Gastroesophageal sphincter (tissue), 4 donors: ENCODE measurements at regions not wholly inside any gene's neighbourhood (a gene's known extent, or its start where the extent isn't known, plus 50 kb on each side); places are given as distances from the start of the nearest gene placed in this dataset.

Source experiments
- ATAC-seq: fragments of 150-250 bp; one replicate; pipeline ENCODE4 v1.9.1; 2016; ENCODE audit warnings: mild to moderate bottlenecking, moderate library complexity
- H3K27ac ChIP-seq, 4 donors: fragments of 200-600 bp; sonication (generic) in 3 of 4; 1 replicate in 3 of 4; 2 replicates in 1 of 4; pipeline ENCODE4 v1.5.1; 2016 to 2019
- H3K27me3 ChIP-seq: fragments of 200-600 bp; sonication (generic); one replicate; pipeline ENCODE4 v1.5.1; 2019
- H3K36me3 ChIP-seq, 2 donors: fragments of 200-600 bp; sonication (generic); one replicate each; pipeline ENCODE4 v1.5.1; 2019; ENCODE audit warnings: control low read depth in 1 of 2
- H3K4me1 ChIP-seq, 3 donors: fragments of 200-600 bp; sonication (generic); 1 replicate in 2 of 3; 2 replicates in 1 of 3; pipeline ENCODE4 v1.5.1; 2016 to 2019; ENCODE audit warnings: control low read depth in 2 of 3
- H3K4me3 ChIP-seq, 2 donors: fragments of 200-600 bp; sonication (generic); one replicate each; pipeline ENCODE4 v1.5.1; 2019; ENCODE audit warnings: mild to moderate bottlenecking in 1 of 2, moderate library complexity in 1 of 2
- H3K9me3 ChIP-seq, 3 donors: fragments of 200-600 bp; sonication (generic); one replicate each; pipeline ENCODE4 v1.5.1; 2017 to 2019; ENCODE audit warnings: control low read depth in 2 of 3
- EP300 ChIP-seq: sonication (generic); formaldehyde crosslinking; IDR thresholded peaks from one replicate; pipeline ENCODE4 v1.6.1; 2017; ENCODE audit warnings: antibody characterized with exemption, mild to moderate bottlenecking
- POLR2A ChIP-seq, 2 donors: fragments of 450-650 bp; IDR thresholded peaks; one replicate each; pipeline ENCODE4 v1.6.1; 2017; ENCODE audit warnings: antibody characterized with exemption in 2 of 2, mild to moderate bottlenecking in 2 of 2, moderate library complexity in 1 of 2
- POLR2AphosphoS5 ChIP-seq: sonication (generic); formaldehyde crosslinking; IDR thresholded peaks from one replicate; pipeline ENCODE4 v1.6.1; 2017; ENCODE audit warnings: antibody characterized with exemption
- WGBS, 2 donors: methylation state at CpG; one replicate each; pipeline ENCODE4 v1.1.5; 2018; ENCODE audit warnings: low coverage in 1 of 2; 5-methylcytosine and 5-hydroxymethylcytosine counted together
- TF ChIP-seq, protein P1 (sequence below), 4 experiments: fragments of 200-600 bp in 2 of 4; fragments of 450-650 bp in 2 of 4; sonication (generic) in 1 of 4; IDR thresholded peaks; one replicate each; pipeline ENCODE4 v1.5.1; 2017 to 2019; ENCODE audit warnings: antibody characterized with exemption in 4 of 4, mild to moderate bottlenecking in 2 of 4, moderate library complexity in 2 of 4

DNA sequence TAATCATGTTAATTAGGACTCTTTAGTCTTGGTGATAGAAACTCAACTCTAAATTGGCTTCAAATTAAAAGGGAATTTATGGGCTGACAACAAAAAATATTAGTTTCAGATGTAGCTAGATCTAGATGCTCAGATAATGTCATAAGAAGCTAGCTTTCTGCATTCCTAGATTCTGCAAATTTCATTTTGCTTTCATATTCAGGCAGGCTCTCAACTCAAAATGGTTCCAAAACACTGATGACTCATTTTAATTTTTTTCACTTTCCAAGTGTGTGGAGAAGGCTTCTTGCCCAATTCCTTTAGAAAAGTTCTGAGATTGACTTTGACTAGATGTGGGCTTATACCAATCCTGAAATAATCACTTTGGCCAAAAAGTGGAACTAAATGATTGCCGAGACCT lies 236.7 kb upstream of the GOT2 start:
- ATAC-seq = no peak
- no peak for TF ChIP-seq POLR2A (IDR thresholded peaks at IDR 0.05)
- TF ChIP-seq POLR2AphosphoS5 = no peak
- TF ChIP-seq, protein P1, sequence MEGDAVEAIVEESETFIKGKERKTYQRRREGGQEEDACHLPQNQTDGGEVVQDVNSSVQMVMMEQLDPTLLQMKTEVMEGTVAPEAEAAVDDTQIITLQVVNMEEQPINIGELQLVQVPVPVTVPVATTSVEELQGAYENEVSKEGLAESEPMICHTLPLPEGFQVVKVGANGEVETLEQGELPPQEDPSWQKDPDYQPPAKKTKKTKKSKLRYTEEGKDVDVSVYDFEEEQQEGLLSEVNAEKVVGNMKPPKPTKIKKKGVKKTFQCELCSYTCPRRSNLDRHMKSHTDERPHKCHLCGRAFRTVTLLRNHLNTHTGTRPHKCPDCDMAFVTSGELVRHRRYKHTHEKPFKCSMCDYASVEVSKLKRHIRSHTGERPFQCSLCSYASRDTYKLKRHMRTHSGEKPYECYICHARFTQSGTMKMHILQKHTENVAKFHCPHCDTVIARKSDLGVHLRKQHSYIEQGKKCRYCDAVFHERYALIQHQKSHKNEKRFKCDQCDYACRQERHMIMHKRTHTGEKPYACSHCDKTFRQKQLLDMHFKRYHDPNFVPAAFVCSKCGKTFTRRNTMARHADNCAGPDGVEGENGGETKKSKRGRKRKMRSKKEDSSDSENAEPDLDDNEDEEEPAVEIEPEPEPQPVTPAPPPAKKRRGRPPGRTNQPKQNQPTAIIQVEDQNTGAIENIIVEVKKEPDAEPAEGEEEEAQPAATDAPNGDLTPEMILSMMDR (IDR thresholded peaks at IDR 0.05) = no peak
- TF ChIP-seq EP300 = no peak
- H3K4me1 ChIP-seq = no peaks in the 10 kb centered on the region
- 79 to 80% methylated on average over 1 of the region's 1 CpG for WGBS, 2 donors
- H3K4me3 ChIP-seq = no peak overlapping the region
- H3K27me3 ChIP-seq = no peaks in the 10 kb centered on the region
- no peaks in the 10 kb centered on the region for H3K9me3 ChIP-seq
- H3K27ac ChIP-seq = no peak overlapping the region
- H3K36me3 ChIP-seq = no peaks in the 10 kb centered on the region

DNA sequence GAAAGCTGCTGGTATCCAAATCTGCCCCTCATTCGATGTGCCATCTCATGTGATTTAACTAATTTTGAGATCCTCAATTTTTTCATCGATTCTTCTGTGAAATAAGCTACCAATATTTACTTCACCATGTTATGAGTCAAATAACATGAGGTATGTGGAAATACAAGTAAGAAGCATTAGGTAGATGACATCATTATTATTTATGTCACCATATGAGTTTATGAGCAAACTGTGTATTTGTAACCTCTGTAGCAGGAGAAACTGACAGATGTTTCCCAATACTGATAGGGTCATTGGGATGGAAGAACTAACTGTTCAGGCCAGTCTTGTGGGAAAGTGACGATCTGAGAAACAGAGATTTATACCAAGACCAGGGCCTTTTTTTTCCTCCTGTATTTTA lies 229.4 kb upstream of the GOT2 start:
- no peaks in the 10 kb centered on the region for H3K4me1 ChIP-seq
- H3K27me3 ChIP-seq = no peaks in the 10 kb centered on the region
- TF ChIP-seq, protein P1 (IDR thresholded peaks at IDR 0.05) = no peak
- TF ChIP-seq POLR2A (IDR thresholded peaks at IDR 0.05) = no peak
- no peak for TF ChIP-seq EP300
- no peak for TF ChIP-seq POLR2AphosphoS5
- 58 to 60% methylated on average over 3 of the region's 3 CpGs for WGBS, 2 donors
- H3K36me3 ChIP-seq = no peaks in the 10 kb centered on the region
- ATAC-seq = no peak
- no peaks in the 10 kb centered on the region for H3K9me3 ChIP-seq
- no peak overlapping the region for H3K4me3 ChIP-seq
- no peak overlapping the region for H3K27ac ChIP-seq

DNA sequence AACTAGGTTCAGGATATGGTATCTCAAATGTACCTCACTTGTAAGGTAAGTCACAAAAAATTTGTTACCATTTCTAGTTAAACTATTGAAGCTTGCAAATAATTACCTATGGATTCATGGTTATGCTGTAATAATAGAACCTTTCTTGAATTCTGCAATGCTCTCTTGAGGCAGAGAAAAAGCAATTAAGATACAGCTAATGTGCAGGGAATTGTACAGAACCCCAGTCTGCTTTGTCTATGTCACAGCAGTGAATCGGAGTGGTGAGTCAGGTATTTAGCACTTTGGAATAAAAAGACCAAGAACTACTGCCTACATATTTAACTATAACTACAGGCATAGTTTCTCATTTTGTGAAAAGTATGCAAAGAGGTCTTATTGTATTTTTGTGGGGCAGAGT lies 228.7 kb upstream of the GOT2 start:
- no peaks in the 10 kb centered on the region for H3K9me3 ChIP-seq
- WGBS, 2 donors = 50 to 71% methylated on average over 1 of the region's 1 CpG
- H3K4me3 ChIP-seq = no peak overlapping the region
- no peak for ATAC-seq
- H3K27ac ChIP-seq = no peak overlapping the region
- TF ChIP-seq POLR2AphosphoS5 = no peak
- no peak for TF ChIP-seq POLR2A (IDR thresholded peaks at IDR 0.05)
- TF ChIP-seq EP300 = no peak
- TF ChIP-seq, protein P1 (IDR thresholded peaks at IDR 0.05) = no peak
- H3K27me3 ChIP-seq = no peaks in the 10 kb centered on the region
- H3K36me3 ChIP-seq = no peaks in the 10 kb centered on the region
- H3K4me1 ChIP-seq = no peaks in the 10 kb centered on the region

DNA sequence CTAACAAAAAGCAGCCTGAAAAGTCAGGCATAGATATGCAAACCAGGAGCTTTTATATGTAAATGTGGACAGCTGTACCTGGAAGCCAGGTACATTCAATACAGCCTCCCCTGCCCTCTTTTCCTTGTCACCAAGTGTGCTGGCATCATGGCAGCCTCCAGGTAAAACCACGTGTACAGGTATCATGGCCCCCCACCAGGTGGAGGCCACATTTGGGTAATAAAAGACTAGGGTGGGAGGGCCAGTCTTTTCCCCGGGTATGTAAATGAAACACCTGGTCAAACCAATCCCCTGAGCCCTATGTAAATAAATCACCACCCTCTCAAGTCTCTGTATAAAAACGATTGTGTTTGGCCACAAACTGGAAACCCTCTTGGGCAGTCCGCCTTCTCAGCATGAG lies 226.4 kb upstream of the GOT2 start:
- TF ChIP-seq EP300 (no peak), POLR2A (IDR thresholded peaks at IDR 0.05) (no peak), POLR2AphosphoS5 (no peak)
- TF ChIP-seq, protein P1 (IDR thresholded peaks at IDR 0.05) = no peak
- 64% methylated on average over 4 of the region's 4 CpGs for WGBS, 2 donors
- Histone ChIP-seq H3K27ac (no peak overlapping the region), H3K27me3 (no peaks in the 10 kb centered on the region), H3K36me3 (no peaks in the 10 kb centered on the region), H3K4me1 (no peaks in the 10 kb centered on the region), H3K9me3 (no peaks in the 10 kb centered on the region), H3K4me3 (no peak overlapping the region)
- ATAC-seq = no peak

DNA sequence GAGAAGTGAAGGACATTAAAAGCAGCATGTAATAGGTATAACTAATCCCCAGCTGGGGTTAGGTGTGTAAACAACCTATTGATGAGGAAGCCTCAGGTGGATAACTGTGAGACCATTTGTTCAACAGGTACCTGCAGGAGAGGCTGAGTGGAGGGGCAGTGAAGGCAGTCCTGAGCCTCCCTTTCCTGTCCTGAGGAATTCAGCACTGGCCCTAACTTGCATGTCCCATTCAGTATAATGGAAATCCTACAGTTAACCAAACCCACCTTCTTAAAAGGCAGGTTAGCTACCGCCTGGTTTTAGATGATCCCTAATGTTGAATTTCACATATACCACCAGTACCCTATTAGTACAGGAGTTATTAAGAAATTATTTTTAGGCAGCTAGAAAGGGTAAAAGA lies 225.9 kb upstream of the GOT2 start:
- Histone ChIP-seq H3K4me3 (no peak overlapping the region), H3K4me1 (no peaks in the 10 kb centered on the region), H3K27ac (no peak overlapping the region), H3K36me3 (no peaks in the 10 kb centered on the region), H3K9me3 (no peaks in the 10 kb centered on the region), H3K27me3 (no peaks in the 10 kb centered on the region)
- ATAC-seq = no peak
- TF ChIP-seq POLR2AphosphoS5 (no peak), EP300 (no peak)
- WGBS, 2 donors = 91 to 100% methylated on average over 1 of the region's 1 CpG

DNA sequence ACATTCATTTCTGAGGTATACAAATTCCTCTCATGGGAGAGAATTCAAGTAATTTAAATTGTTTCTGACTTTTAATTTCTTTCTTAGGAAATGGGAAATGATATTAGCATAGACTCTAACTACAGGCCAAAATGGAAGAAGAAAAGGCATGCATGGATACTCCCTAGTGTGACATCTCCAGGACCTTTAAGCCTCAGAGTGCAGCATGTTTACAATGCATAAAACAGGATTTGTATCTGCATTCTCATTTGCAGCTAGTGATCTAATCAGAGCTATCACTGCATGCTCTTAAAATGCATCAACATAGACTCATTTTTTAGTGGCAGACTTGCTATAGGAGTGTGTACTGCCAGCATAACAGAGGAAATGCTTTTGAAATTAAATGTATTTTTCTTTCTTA lies 224.6 kb upstream of the GOT2 start:
- no peak for ATAC-seq
- TF ChIP-seq POLR2A (IDR thresholded peaks at IDR 0.05) = no peak
- TF ChIP-seq POLR2AphosphoS5 = no peak
- no peak for TF ChIP-seq EP300
- TF ChIP-seq, protein P1 (IDR thresholded peaks at IDR 0.05) = no peak
- H3K4me3 ChIP-seq = no peak overlapping the region
- no peaks in the 10 kb centered on the region for H3K9me3 ChIP-seq
- H3K36me3 ChIP-seq = no peaks in the 10 kb centered on the region
- no peaks in the 10 kb centered on the region for H3K4me1 ChIP-seq
- no peaks in the 10 kb centered on the region for H3K27me3 ChIP-seq
- H3K27ac ChIP-seq = no peak overlapping the region
